SK-N-MC (cell line): ENCODE measurements at regions not wholly inside any gene's neighbourhood (a gene's known extent, or its start where the extent isn't known, plus 50 kb on each side); places are given as distances from the start of the nearest gene placed in this dataset.
"Not testable (repeated sequence)": the region's sequence is repeated elsewhere in the genome, so short reads cannot be mapped to it uniquely, and the experiment has no call there.

Source experiments
- DNase-seq: peaks from one replicate; pipeline ENCODE4 v3.0.0-alpha.2; 2011; ENCODE audit warnings: low read depth, low spot score
- H3K27ac ChIP-seq: fragments of 200-600 bp; sonication (generic); 2 replicates; pipeline ENCODE4 v1.5.1; 2016; ENCODE audit warnings: mixed run types
- H3K36me3 ChIP-seq: fragments of 200-600 bp; sonication (generic); 2 replicates; pipeline ENCODE4 v1.6.1; 2017; ENCODE audit warnings: antibody characterized with exemption, low read length, mixed read lengths; ENCODE audit not compliant: insufficient read depth
- H3K4me3 ChIP-seq: fragments of 200-600 bp; sonication (generic); 2 replicates; pipeline ENCODE4 v1.5.1; 2016
- H3K9ac ChIP-seq: fragments of 200-600 bp; sonication (generic); 2 replicates; pipeline ENCODE4 v1.8.0; 2017; ENCODE audit warnings: mixed run types, mixed read lengths; ENCODE audit not compliant: insufficient read length
- H3K9me3 ChIP-seq: fragments of 200-600 bp; sonication (generic); 2 replicates; pipeline ENCODE4 v1.6.1; 2017; ENCODE audit warnings: low read depth, mild to moderate bottlenecking, antibody characterized with exemption, low read length, moderate library complexity, mixed read lengths
- EZH2 ChIP-seq: fragments of 200-600 bp; sonication (generic); IDR thresholded peaks from one replicate; pipeline ENCODE4 v1.6.1; 2017; ENCODE audit warnings: antibody characterized with exemption
- FOXP2 ChIP-seq: optimal IDR thresholded peaks from 2 replicates; pipeline ENCODE3; 2011; ENCODE audit warnings: mild to moderate bottlenecking, moderate library complexity; ENCODE audit not compliant: insufficient read depth; ENCODE audit errors: extremely low read length, control extremely low read depth
- POLR2AphosphoS5 ChIP-seq: IDR thresholded peaks from 2 replicates; pipeline ENCODE4 v1.6.1; 2012; ENCODE audit warnings: mild to moderate bottlenecking, low read depth, low read length, borderline replicate concordance

- no peak for DNase-seq
- TF ChIP-seq POLR2AphosphoS5: no peak
- TF ChIP-seq FOXP2: no peak
- no peak for TF ChIP-seq EZH2
- H3K36me3 ChIP-seq: no peaks in the 10 kb centered on the region
- H3K4me3 ChIP-seq: no peak overlapping the region
- no peaks in the 10 kb centered on the region for H3K9me3 ChIP-seq
- H3K9ac ChIP-seq: no peak overlapping the region
- no peak overlapping the region for H3K27ac ChIP-seq
These were observed 156.3 kb downstream of the NDFIP2 start for GRCh38 chr13:79637133-79637763.

GRCh38 chr13:79631051-79631659 is 150.2 kb downstream of the NDFIP2 start:
- no peaks in the 10 kb centered on the region for H3K9me3 ChIP-seq
- no peak overlapping the region for H3K4me3 ChIP-seq
- TF ChIP-seq FOXP2 (no peak), POLR2AphosphoS5 (no peak), EZH2 (no peak)
- peak; percentile 34 for DNase-seq
- H3K36me3 ChIP-seq: no peaks in the 10 kb centered on the region
- no peak overlapping the region for H3K9ac ChIP-seq
- no peak overlapping the region for H3K27ac ChIP-seq

DNA sequence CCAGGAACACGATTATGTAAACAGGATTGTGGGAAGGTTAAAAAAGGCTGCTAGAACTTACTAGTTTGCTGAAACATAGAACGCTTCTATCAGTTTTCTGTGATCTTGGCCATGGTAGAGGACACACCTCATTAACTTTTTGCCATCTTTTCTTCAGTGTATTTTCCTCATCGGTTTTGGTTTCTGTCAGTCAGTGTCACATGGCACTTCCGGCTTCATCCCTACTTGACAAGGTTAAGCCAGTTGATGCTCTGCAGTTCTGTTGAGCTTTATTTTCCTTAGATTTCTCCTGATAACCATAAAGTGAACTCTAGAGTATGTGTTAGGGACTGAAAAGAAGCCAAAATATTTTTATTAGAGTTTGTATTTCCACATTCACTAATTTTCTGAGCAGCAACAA is 147.5 kb downstream of the NDFIP2 start:
- TF ChIP-seq EZH2 (no peak), POLR2AphosphoS5 (no peak), FOXP2 (no peak)
- Histone ChIP-seq H3K4me3 (no peak overlapping the region), H3K9me3 (no peaks in the 10 kb centered on the region), H3K36me3 (no peaks in the 10 kb centered on the region), H3K9ac (no peak overlapping the region), H3K27ac (no peak overlapping the region)
- DNase-seq: no peak

- H3K4me3 ChIP-seq: no peak overlapping the region
These were observed 146.0 kb downstream of the NDFIP2 start for GRCh38 chr13:79626924-79627323.

DNA sequence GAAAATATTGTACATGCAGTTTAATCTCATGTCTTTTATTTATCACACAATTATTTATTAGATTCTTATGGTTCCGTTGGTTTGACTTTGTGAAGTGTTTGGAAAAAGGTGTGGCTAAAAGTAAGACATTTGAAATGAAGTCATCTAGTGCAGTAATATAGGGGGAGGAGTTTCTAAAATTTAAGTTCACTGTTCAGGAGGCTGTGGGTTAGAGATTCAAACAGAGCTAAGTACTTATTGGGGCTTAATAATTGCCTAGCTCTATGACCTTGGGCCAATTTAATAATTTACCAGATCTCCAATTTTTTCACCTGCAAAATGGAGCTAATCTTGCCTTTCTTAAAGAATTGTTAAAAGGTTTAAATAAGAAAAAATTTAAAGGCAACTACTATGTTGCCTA is 144.6 kb downstream of the NDFIP2 start:
- TF ChIP-seq POLR2AphosphoS5: no peak
- no peak for TF ChIP-seq EZH2
- TF ChIP-seq FOXP2: no peak
- Histone ChIP-seq H3K9ac (no peak overlapping the region), H3K4me3 (no peak overlapping the region), H3K36me3 (no peaks in the 10 kb centered on the region), H3K27ac (no peak overlapping the region), H3K9me3 (no peaks in the 10 kb centered on the region)
- DNase-seq: no peak

More at GRCh38 chr13:79626924-79627323, 146.0 kb downstream of the NDFIP2 start:
- TF ChIP-seq POLR2AphosphoS5: no peak
- H3K9me3 ChIP-seq: no peaks in the 10 kb centered on the region
- no peak for DNase-seq
- no peak overlapping the region for H3K27ac ChIP-seq
- no peak overlapping the region for H3K9ac ChIP-seq
- no peaks in the 10 kb centered on the region for H3K36me3 ChIP-seq

DNA sequence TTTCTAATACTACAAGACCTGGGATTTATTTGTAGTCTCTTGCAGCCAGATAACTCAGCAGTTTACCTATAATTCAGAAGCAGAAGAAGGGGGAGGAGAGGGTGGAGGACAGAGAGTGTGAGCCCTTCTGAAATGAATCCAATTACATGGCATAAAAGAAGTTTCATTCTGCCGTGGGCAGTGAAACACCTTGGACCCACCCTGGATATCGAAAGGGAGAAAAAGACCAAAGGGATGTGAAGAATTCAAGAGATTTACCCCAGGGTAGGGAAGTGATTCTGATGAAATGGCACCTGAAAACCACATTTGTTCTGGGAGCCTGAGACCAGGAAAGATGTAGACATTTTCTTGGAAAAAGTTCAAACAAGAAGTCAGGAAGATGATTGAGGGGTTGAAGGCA is 140.9 kb downstream of the NDFIP2 start:
- H3K9me3 ChIP-seq: no peaks in the 10 kb centered on the region
- no peak for DNase-seq
- no peak overlapping the region for H3K9ac ChIP-seq
- no peaks in the 10 kb centered on the region for H3K36me3 ChIP-seq
- H3K27ac ChIP-seq: no peak overlapping the region
- TF ChIP-seq FOXP2: no peak
- TF ChIP-seq POLR2AphosphoS5: no peak
- TF ChIP-seq EZH2: no peak
- no peak overlapping the region for H3K4me3 ChIP-seq

- Histone ChIP-seq H3K9ac (no peak overlapping the region), H3K4me3 (no peak overlapping the region), H3K9me3 (no peaks in the 10 kb centered on the region), H3K27ac (no peak overlapping the region), H3K36me3 (no peaks in the 10 kb centered on the region)
- DNase-seq: no peak
- TF ChIP-seq EZH2: no peak
- no peak for TF ChIP-seq POLR2AphosphoS5
- TF ChIP-seq FOXP2: no peak
These were observed 140.5 kb downstream of the NDFIP2 start for GRCh38 chr13:79621449-79621848.

DNA sequence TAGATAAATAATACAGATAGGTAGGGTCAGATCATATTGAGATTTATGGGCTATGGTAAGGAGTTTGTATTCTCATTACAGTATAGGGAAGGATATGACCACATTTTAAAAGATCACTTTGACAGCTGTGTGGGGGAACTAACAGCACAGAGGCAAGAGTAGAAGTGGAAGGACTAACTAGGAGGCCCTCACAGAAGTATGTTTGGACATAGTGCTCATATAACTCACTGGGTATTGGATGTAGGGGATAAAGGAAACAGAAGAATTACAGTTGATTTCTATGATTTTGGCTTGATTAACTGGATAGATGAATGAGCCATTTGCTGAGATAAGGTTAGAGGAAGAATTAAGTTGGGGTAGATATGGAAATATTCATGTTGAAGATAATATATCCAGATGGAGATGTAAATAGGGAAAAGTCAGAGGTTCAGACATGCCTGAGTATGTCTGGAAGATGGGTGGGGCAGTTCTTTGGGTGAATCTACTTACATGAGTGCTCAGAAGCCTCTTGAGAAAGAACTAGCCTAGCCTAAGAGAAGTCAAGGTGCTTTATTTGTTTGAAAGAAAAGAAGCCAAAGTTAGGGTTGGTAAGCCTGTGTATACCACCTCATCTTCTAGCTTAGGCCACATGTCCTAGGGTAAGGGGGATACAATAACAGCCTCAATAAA is 133.4 kb downstream of the NDFIP2 start:
- no peaks in the 10 kb centered on the region for H3K36me3 ChIP-seq
- TF ChIP-seq EZH2: no peak
- no peak for TF ChIP-seq POLR2AphosphoS5
- no peak for TF ChIP-seq FOXP2
- H3K4me3 ChIP-seq: no peak overlapping the region
- H3K9ac ChIP-seq: no peak overlapping the region
- no peak for DNase-seq
- H3K27ac ChIP-seq: no peak overlapping the region
- no peaks in the 10 kb centered on the region for H3K9me3 ChIP-seq

DNA sequence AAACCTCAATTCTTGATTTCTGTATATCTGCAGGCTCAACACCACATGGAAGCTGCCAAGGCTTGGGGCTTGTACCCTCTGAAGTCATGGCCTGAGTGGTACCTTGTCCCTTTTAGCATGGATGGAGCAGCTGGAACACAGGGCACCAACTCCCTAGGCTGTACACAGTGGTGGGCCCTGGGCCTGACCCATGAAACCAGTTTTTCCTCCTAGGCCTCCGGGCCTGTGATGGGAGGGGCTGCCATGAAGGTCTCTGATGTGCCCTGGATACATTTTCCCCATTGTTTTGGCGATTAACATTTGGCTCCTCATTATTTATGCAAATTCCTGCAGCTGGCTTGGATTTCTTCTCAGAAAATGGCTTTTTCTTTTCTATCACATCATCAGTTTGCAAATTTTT is 131.6 kb downstream of the NDFIP2 start:
- no peak overlapping the region for H3K9ac ChIP-seq
- no peak for DNase-seq
- no peak overlapping the region for H3K27ac ChIP-seq
- H3K9me3 ChIP-seq: no peaks in the 10 kb centered on the region
- no peaks in the 10 kb centered on the region for H3K36me3 ChIP-seq
- TF ChIP-seq EZH2: no peak
- no peak for TF ChIP-seq FOXP2
- TF ChIP-seq POLR2AphosphoS5: no peak
- no peak overlapping the region for H3K4me3 ChIP-seq

DNA sequence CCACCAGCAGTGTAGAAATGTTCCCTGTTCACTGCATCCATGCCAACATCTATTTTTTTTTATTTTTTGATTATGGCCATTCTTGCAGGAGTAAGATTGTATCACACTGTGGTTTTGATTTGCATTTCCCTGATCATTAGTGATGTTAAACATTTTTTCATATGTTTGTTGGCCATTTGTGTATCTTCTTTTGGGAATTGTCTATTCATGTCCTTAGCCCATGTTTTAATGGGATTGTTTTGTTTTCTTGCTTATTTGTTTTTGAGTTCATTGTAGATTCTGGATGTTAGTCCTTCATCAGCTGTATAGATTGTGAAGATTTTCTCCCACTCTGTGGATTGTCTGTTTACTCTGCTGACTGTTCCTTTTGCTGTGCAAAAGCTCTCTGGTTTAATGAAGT is 126.9 kb downstream of the NDFIP2 start:
- H3K36me3 ChIP-seq, H3K27ac ChIP-seq, DNase-seq, H3K9ac ChIP-seq, H3K9me3 ChIP-seq, H3K4me3 ChIP-seq: not testable (repeated sequence)
